IPS-NIHi7 (cell line): ENCODE measurements at regions not wholly inside any gene's neighbourhood (a gene's known extent, or its start where the extent isn't known, plus 50 kb on each side); places are given as distances from the start of the nearest gene placed in this dataset.
"Not testable (repeated sequence)": the region's sequence is repeated elsewhere in the genome, so short reads cannot be mapped to it uniquely, and the experiment has no call there.

ENCODE experiments used
- DNase-seq: peaks from one replicate; pipeline ENCODE4 v3.0.0; 2012; ENCODE audit warnings: mixed read lengths; ENCODE audit errors: extremely low spot score

DNA sequence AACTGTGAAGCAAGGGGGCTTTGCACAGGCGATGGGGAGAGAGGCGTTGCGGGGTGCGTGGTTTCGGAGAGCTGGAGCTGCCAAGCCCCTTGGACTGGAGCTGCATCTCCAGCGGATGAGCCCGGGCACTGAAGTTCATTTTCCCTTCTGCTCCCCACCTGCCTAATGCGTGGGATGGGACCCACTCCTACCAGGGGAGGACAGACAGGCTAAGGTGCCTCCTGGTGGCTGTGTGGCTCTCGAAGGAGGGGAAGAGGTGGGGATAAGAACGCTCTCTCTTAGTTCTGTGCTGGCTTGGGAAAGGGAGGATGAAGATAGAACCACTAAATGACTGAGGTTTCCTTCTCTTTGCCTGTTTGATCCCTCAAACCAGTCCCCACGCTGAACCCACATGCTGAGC is 177.6 kb upstream of the PITRM1 start:
- DNase-seq, result peak; percentile 50

DNA sequence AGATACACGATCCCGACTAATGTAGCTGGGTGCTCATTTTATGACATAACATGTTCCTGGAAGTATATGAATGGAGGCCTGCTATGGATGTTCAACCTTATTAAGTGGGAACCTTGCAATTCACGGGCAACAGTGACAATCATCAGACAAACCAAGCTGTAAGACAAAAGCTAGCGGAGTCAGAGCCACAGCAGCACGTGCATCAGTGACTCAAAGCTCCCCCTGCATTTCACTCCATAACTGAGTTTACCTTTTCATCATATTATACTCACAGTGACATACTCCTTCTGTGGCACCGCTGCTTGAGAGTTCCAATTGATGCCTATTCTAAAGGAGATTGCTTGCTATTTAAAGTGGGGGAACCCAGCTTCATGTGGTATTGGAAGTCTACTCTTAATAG is 176.0 kb upstream of the PITRM1 start:
- no peak for DNase-seq

GRCh38 chr10:3347413-3348182 is 175.0 kb upstream of the PITRM1 start:
- DNase-seq, result no peak

- DNase-seq, result no peak
Observed at GRCh38 chr10:3346851-3347250, 174.3 kb upstream of the PITRM1 start.

- DNase-seq, result no peak
Observed at GRCh38 chr10:3342771-3343170, 170.2 kb upstream of the PITRM1 start.

DNA sequence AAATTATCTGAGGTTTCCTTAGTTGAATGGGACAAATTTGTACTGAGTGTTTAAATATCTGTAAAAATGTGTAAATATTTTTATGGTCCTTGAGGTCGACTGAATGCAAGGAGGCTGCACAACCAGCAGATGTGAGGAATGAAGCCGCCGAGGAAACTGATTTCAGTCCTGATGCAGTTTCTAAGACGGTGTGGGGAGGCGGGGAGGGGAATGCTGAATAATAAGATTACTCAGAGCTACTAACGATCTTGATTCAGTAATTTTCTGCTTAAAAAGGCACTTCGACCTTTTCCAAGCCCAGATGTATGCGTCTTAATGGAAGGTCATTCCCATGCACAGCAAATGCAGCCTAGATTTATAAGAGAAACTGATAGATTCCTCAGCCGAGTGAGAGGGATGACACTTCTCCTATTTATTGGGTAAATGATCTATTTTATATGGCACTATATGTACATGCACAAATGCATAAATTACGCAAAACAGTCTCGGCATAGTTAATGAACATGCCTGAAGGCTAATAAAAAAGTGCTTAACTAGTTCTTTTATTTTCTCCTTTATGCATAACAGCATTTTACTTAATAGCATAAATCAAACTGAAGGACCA is 167.6 kb upstream of the PITRM1 start:
- no peak for DNase-seq

- DNase-seq, result no peak
Observed at GRCh38 chr10:3339531-3339950, 167.0 kb upstream of the PITRM1 start.

GRCh38 chr10:3339121-3339520 is 166.5 kb upstream of the PITRM1 start:
- DNase-seq, result no peak

DNA sequence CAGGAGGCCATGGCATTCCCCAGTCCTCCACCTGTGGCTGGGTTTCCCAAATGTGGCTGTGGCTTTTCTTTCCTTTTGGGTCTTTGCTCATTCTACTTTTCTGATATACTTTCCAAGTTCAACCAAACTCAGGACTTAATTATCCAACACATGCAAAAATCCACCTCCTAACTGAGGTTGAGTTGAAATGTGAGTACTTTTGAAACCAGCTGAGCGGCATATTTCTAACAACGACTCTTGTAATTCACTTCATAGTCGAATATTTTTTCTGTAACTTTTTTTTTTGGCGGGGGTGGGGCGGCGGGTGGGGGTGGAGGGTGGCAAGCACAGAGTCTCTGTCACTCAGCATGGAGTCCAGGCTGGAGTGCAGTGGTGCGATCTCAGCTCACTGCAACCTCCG is 165.2 kb upstream of the PITRM1 start:
- DNase-seq, result no peak

DNA sequence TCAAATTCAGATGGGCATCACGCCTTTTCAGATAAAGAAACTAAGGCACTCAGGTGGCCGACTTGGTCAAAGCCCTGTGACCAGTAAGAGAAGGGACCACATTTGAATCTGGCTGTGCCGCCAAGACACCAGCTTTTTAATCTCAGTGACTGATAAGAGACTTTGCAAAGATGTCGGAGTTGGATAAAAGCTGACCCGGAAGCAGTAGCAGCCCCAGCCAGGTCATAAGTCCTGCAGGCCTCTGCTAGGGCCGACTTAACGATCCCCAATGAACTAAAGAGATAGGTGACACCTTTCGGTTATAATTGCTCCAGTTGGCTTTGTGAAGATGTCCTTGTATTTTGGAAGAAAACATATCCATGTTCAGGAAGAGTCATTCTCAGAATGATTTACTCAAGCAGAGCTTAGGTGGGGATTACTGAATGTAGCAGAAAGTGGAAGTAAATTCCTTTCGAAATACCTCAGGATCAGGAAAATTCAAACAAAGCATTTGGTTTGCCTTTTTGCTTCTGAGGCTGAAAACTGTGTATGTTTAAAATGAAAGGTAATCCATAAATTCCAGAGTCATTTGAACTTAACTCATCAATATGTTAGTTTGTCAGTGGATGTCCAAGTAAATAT is 164.2 kb upstream of the PITRM1 start:
- no peak for DNase-seq

- DNase-seq, result no peak
Observed at GRCh38 chr10:3333426-3333825, 160.8 kb upstream of the PITRM1 start.

DNA sequence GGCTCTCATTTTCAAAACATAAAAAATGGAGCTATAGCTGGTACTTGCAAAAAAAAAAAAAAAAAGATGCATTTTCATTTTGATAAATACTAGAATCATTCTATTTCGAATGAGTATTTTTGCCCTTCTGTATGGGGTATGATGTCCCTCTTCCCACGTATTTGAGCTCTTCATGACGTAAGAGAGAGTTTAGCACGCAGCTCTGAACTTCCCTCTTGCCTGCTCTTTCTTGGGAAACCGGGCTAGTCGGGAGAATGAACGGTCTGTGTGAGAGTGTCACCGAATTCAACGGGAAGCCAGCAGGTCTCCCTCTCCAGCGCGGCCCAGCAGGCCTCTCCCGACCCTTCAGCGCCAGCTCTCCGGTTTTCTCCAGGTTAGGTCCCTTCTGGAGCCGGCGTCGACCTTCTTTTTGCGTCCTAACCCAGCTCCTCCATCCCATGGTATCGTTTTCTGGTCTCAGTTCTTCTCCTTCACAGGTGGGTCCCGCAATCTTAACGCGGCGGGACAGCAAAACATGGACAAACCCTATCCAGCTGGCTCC is 159.2 kb upstream of the PITRM1 start:
- no peak for DNase-seq

DNA sequence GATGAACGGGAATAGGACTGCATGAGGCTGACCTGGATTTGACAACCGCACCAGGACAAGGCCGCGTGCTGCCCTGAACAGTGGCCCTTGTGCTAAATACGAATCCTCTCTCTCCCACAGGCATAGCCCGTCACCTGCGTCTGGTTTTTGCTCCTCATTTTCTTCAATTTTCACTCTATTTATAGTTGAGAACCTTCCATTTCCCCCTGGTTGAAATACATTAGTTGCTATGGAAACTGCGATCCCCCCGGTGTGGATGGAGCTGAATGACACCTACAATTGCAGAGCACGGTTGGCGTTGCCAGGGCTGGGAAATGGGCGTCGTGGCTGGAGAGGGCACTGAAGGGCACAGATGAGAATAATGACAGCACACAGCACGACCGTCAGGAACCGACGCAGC is 158.6 kb upstream of the PITRM1 start:
- DNase-seq, result no peak

DNA sequence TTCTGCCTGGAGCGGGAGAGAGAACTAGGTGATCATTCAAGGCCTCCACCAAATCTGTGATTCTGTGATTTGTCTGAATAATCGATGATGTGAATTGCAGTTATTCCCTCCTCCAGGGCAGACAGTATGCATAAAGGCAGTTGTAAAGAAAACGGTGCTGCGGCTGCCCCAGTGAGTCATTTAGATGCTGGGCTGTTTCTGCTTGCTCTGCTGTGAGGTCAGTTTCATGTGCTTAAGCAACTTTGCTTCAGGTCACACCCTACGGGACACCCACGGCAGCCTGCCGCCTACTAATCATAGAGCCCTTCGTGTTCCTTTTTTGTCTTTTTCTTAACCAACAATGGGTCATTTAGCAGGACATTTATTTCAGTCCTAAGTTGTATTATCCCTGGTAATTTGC is 158.1 kb upstream of the PITRM1 start:
- no peak for DNase-seq

- no peak for DNase-seq
Observed at GRCh38 chr10:3325954-3326750, 153.6 kb upstream of the PITRM1 start.

- no peak for DNase-seq
Observed at GRCh38 chr10:3324612-3325038, 152.0 kb upstream of the PITRM1 start.

GRCh38 chr10:3323865-3324498 is 151.4 kb upstream of the PITRM1 start:
- no peak for DNase-seq

- DNase-seq, result no peak
Observed at GRCh38 chr10:3321123-3321522, 148.5 kb upstream of the PITRM1 start.

DNA sequence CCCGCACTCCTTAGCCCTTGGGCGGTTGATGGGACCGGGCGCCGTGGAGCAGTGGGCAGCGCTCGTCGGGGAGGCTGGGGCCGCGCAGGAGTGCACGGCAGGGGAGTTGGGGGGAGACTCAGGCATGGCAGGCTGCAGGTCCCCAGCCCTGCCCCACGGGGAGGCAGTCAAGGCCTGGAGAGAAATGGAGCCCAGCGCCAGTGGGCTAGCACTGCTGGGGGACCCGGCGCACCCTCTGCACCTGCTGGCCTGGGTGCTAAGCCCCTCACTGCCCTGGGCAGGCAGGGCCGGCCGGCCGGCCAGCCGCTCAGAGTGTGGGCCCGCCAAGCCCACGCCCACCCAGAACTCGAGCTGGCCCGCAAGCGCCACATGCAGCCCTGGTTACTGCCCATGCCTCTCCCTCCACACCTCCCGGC is 147.2 kb upstream of the PITRM1 start:
- DNase-seq, result no peak

DNA sequence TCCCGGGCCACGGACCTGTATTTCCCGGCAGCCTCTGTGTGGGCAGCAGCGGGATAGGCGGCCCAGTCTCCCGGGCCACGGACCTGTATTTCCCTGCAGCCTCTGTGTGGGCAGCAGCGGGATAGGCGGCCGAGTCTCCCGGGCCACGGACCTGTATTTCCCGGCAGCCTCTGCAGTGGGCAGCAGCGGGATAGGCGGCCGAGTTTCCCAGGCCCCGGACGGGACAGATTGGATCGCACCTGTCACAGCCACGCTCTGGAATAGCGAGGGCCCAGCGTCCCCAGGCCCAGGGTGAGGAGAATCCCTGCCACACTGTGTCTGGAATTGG is 145.9 kb upstream of the PITRM1 start:
- not testable (repeated sequence) for DNase-seq
